HL-60 (cell line): ENCODE measurements at regions not wholly inside any gene's neighbourhood (a gene's known extent, or its start where the extent isn't known, plus 50 kb on each side); places are given as distances from the start of the nearest gene placed in this dataset.

Experiments used
- DNase-seq, 2 experiments: peaks; one replicate each; pipeline ENCODE4 v3.0.0-alpha.2; 2010 to 2020; ENCODE audit warnings: low read depth in 1 of 2, low spot score in 1 of 2
- H3K27ac ChIP-seq: fragments of 250-450 bp; sonication (Bioruptor Pico); replicated peaks from 2 replicates; pipeline ENCODE4 v1.5.1; 2020; ENCODE audit warnings: mild to moderate bottlenecking, moderate library complexity
- H3K27me3 ChIP-seq: fragments of 250-450 bp; sonication (Bioruptor Pico); 2 replicates; pipeline ENCODE4 v1.5.1; 2021; ENCODE audit warnings: mild to moderate bottlenecking, moderate library complexity; ENCODE audit not compliant: insufficient read depth, poor library complexity, severe bottlenecking
- H3K4me3 ChIP-seq: replicated peaks from 2 replicates; pipeline ENCODE4 v1.5.1; 2011; ENCODE audit warnings: mild to moderate bottlenecking, control low read depth, low read length; ENCODE audit not compliant: insufficient read depth
- GABPA ChIP-seq: IDR thresholded peaks from 2 replicates; pipeline ENCODE4 v1.6.1; 2012; ENCODE audit warnings: low read depth
- POLR2AphosphoS5 ChIP-seq: IDR thresholded peaks from 2 replicates; pipeline ENCODE4 v1.6.1; 2012; ENCODE audit warnings: low read depth
- SPI1 ChIP-seq: IDR thresholded peaks from 2 replicates; pipeline ENCODE4 v1.6.1; 2012; ENCODE audit warnings: low read depth, mild to moderate bottlenecking, borderline replicate concordance
- TF ChIP-seq, protein P1 (sequence below): IDR thresholded peaks from 2 replicates; pipeline ENCODE4 v1.6.1; 2012; ENCODE audit warnings: low read depth; ENCODE audit not compliant: insufficient replicate concordance
- TF ChIP-seq, protein P2 (sequence below): IDR thresholded peaks from one replicate; pipeline ENCODE4 v1.5.1; 2011; ENCODE audit warnings: low read length, control low read depth, inconsistent platforms; ENCODE audit not compliant: insufficient read depth

DNA sequence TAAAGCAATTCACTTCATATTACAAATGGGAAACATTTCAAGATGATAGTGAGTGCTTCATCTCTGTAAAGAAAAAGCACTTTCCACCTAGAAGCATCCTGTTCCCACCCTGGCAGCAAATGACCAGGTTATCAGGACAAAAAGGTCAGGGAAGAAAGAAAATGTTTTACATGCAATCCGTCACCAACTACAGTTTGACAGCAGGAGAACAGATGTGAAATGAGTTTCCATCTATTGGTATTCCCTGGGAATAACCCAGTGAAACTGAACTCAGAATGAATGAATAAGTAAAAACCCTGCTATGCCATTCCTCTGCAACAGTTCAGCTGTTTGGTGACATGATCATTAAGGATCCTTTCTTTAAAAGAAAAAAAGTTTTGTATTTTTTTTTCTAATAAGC is 67.6 kb downstream of the HTR1A start:
- TF ChIP-seq GABPA (no peak), SPI1 (no peak), POLR2AphosphoS5 (no peak)
- TF ChIP-seq, protein P1, sequence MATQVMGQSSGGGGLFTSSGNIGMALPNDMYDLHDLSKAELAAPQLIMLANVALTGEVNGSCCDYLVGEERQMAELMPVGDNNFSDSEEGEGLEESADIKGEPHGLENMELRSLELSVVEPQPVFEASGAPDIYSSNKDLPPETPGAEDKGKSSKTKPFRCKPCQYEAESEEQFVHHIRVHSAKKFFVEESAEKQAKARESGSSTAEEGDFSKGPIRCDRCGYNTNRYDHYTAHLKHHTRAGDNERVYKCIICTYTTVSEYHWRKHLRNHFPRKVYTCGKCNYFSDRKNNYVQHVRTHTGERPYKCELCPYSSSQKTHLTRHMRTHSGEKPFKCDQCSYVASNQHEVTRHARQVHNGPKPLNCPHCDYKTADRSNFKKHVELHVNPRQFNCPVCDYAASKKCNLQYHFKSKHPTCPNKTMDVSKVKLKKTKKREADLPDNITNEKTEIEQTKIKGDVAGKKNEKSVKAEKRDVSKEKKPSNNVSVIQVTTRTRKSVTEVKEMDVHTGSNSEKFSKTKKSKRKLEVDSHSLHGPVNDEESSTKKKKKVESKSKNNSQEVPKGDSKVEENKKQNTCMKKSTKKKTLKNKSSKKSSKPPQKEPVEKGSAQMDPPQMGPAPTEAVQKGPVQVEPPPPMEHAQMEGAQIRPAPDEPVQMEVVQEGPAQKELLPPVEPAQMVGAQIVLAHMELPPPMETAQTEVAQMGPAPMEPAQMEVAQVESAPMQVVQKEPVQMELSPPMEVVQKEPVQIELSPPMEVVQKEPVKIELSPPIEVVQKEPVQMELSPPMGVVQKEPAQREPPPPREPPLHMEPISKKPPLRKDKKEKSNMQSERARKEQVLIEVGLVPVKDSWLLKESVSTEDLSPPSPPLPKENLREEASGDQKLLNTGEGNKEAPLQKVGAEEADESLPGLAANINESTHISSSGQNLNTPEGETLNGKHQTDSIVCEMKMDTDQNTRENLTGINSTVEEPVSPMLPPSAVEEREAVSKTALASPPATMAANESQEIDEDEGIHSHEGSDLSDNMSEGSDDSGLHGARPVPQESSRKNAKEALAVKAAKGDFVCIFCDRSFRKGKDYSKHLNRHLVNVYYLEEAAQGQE: no peak
- TF ChIP-seq, protein P2, sequence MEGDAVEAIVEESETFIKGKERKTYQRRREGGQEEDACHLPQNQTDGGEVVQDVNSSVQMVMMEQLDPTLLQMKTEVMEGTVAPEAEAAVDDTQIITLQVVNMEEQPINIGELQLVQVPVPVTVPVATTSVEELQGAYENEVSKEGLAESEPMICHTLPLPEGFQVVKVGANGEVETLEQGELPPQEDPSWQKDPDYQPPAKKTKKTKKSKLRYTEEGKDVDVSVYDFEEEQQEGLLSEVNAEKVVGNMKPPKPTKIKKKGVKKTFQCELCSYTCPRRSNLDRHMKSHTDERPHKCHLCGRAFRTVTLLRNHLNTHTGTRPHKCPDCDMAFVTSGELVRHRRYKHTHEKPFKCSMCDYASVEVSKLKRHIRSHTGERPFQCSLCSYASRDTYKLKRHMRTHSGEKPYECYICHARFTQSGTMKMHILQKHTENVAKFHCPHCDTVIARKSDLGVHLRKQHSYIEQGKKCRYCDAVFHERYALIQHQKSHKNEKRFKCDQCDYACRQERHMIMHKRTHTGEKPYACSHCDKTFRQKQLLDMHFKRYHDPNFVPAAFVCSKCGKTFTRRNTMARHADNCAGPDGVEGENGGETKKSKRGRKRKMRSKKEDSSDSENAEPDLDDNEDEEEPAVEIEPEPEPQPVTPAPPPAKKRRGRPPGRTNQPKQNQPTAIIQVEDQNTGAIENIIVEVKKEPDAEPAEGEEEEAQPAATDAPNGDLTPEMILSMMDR: no peak
- Histone ChIP-seq H3K27ac (no peak overlapping the region), H3K4me3 (no peak overlapping the region), H3K27me3 (no peaks in the 10 kb centered on the region)
- DNase-seq: no peak

DNA sequence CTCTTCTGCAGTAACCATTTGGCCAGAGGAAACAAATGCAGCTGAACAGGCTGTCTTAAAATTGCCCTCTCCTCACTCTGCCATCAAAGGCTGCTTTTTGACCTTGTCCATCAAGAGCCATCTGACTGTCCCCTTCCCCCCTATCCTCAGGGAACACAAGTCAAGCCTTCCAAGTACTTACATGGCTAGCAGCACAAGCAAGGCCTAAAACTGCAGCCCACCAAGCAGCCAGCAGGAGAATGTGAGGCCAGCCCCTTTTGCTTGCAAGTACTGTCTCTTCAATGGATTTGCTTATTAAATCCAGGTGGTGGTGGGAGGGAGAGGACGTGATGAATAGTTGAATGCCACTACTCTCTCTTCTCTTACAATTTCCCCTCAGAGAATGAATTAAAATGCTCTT is 83.5 kb downstream of the HTR1A start:
- TF ChIP-seq, protein P1: no peak
- TF ChIP-seq POLR2AphosphoS5 (no peak), SPI1 (no peak), GABPA (no peak)
- TF ChIP-seq, protein P2: no peak
- no peak for DNase-seq
- no peak overlapping the region for H3K27ac ChIP-seq
- H3K27me3 ChIP-seq: no peaks in the 10 kb centered on the region
- no peak overlapping the region for H3K4me3 ChIP-seq

DNA sequence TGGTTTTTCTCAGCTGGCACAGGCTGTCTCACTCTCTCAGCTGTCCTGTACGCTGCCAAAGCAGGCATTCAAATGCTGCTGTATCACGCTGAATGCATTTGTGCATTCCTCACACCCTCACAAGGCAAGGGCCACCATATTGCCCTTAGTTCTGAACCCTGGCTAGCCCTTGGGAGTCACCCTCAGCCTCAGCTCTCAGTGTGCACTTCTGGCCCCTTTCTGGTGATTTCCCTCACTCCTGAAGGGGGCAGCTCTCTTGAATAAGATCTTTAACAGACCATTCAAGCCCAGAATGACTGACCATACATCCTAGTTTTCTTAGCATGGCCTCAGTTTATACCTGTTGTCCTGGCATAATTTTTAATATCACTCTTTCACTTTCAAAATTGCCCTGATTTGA is 84.3 kb downstream of the HTR1A start:
- no peaks in the 10 kb centered on the region for H3K27me3 ChIP-seq
- no peak overlapping the region for H3K4me3 ChIP-seq
- H3K27ac ChIP-seq: no peak overlapping the region
- TF ChIP-seq, protein P1: no peak
- TF ChIP-seq, protein P2: no peak
- TF ChIP-seq GABPA (no peak), POLR2AphosphoS5 (no peak)
- no peak for DNase-seq
